ENCODE measurements at regions not wholly inside any gene's neighbourhood (a gene's known extent, or its start where the extent isn't known, plus 50 kb on each side); places are given as distances from the start of the nearest gene placed in this dataset.
"Not testable (repeated sequence)": the region's sequence is repeated elsewhere in the genome, so short reads cannot be mapped to it uniquely, and the experiment has no call there.

GRCh38 chr11:96779030-96779429 is 389.2 kb downstream of the JRKL start:
- DNase-seq (ENCODE audit: low read depth): no peak

DNA sequence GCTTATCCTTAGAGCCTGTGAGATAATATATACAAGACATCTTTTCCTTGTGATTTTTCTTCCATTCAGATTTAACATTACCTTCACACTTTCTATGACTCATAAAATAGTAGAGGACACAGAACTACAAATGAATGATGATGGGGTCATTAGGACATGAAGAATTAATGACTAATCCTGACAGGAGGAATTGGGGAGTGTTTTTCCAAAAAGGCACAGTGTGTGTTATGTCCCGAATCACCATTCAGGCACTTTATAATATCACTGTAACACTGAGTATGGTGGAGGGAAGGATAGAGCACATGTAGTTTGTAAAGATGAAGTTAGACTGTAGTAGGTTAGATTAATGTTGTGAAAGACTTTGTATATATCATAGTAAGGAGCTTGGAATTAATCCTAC is 391.3 kb downstream of the JRKL start:
- DNase-seq (ENCODE audit: low read depth): no peak

DNA sequence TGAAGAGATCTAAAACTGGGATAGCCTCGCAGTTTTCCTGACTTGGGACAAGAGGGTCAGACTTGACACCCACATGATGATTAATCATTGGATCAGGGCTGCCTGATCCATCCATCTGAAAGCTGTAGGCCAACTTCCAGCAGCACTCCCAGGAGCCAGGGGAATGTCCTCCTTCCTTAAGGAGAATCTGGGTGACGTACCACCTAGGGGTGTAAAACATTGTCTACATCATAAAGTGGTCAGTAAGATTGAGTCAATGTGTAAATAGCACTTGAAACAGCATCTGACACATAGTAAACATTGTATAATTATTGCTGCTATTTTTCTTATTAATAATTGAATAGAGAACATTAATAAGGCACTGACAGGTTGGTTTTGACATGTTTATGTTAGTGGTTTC is 392.8 kb downstream of the JRKL start:
- no peak for DNase-seq (ENCODE audit: low read depth)

- DNase-seq (ENCODE audit: low read depth): no peak
These were observed 393.5 kb downstream of the JRKL start for GRCh38 chr11:96783311-96783710.

- no peak for DNase-seq (ENCODE audit: low read depth)
These were observed 395.3 kb downstream of the JRKL start for GRCh38 chr11:96785073-96785472.

DNA sequence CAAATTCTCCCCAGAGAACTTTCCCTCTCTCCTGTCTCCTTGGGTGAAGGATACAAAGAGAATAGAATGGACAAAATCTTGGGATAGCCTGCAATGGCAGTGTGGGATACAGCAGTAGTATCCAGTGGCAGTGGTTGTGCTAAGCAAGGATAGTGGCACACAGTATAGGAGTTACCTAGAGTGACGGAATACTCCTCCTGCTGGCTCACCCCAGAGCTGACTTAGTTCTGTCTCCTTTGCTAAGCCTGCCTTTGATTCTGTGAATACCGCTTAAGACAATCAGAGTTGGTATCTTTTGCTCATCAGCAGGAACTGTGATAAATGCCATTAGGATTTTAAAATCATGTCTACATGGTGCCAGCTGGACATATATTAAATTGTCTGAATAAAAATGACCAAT is 404.3 kb downstream of the JRKL start:
- DNase-seq (ENCODE audit: low read depth): no peak

GRCh38 chr11:96798445-96798844 is 408.6 kb downstream of the JRKL start:
- no peak for DNase-seq (ENCODE audit: low read depth)

- no peak for DNase-seq (ENCODE audit: low read depth)
These were observed 425.4 kb downstream of the JRKL start for GRCh38 chr11:96815236-96815635.

GRCh38 chr11:96817482-96818399 is 427.9 kb downstream of the JRKL start:
- no peak for DNase-seq (ENCODE audit: low read depth)

- peak; percentile 4 for DNase-seq (ENCODE audit: low read depth)
These were observed 437.4 kb downstream of the JRKL start for GRCh38 chr11:96827164-96827563.

DNA sequence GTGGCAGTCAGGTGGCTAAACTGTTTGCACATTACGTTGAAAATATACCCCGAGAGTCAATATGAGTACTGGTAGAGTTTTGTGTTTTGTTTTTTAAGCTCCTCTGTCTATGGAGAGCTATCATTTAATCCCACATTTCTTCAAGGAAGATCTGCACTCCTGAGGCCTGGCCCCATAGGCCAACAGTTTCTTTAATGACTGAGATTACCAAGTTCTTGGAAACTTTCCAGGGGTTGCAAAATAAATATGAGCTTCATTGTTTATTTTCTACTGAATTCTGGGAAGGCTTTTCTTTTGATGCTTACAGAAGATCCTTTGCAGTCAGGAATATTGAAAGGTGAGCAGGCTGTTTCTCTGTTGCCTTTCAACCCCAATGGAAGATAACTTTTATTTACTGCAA is 452.0 kb downstream of the JRKL start:
- DNase-seq (ENCODE audit: low read depth): no peak

GRCh38 chr11:96842731-96843130 is 452.9 kb downstream of the JRKL start:
- no peak for DNase-seq (ENCODE audit: low read depth)

- no peak for DNase-seq (ENCODE audit: low read depth)
These were observed 464.6 kb downstream of the JRKL start for GRCh38 chr11:96854425-96854824.

DNA sequence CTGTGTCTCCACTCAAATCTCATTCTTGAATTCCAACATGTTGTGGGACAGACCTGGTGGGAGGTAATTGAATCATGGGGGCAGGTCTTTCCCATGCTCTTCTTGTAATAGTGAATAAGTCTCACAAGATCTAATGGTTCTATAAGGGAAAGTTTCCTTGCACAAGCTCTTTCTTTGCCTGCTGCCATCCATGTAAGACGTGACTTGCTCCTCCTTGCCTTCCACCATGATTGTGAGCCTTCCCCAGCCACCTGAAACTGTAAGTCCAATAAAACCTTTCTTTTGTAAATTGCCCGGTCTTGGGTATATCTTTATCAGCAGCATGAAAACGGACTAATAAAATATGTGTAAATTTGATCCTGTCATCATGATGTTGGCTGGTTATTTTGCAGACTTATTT is 471.9 kb downstream of the JRKL start:
- not testable (repeated sequence) for DNase-seq (ENCODE audit: low read depth)

- no peak for DNase-seq (ENCODE audit: low read depth)
These were observed 473.7 kb downstream of the JRKL start for GRCh38 chr11:96863520-96863919.

- DNase-seq (ENCODE audit: low read depth): no peak
These were observed 475.2 kb downstream of the JRKL start for GRCh38 chr11:96865020-96865419.

DNA sequence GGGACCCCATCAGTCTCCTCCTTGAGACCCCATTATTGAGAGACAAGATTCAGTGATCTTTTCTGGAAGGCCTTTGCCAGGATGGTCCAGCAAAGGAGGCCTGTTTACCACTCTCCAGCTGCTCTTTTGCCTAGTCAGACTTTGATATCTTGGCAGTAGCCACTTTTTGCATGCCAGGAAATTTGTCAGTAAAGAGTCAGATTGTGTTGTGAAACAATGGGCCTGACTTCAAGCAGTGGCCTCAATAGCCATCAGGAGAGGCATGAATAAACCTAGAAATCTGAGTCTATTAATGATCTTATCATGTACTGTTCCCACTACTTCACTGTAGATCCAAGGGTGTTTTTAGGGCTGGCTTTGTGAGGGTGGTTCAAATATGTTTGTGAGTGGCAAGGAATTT is 479.4 kb downstream of the JRKL start:
- DNase-seq (ENCODE audit: low read depth): no peak

GRCh38 chr11:96875712-96876111 is 485.9 kb downstream of the JRKL start:
- DNase-seq (ENCODE audit: low read depth): no peak

GRCh38 chr11:96878299-96879051 is 488.7 kb downstream of the JRKL start:
- DNase-seq (ENCODE audit: low read depth): no peak

DNA sequence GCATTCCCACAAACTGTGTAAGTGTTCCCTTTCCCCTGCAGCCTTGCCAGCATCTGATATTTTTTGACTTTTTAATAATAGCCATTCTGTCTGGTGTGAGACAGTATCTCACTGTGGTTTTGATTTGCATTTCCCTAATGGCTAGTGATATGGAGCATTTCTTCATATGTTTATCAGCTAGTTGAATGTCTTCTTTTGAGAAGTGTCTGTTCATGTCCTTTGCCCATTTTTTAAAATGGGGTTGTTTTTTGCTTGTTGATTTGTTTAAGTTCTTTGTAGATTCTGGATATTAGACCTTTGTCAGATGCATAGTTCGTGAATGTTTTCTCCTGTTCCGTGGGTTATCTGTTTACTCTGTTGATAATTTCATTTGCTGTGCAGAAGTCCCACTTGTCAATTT is 492.8 kb downstream of the JRKL start:
- not testable (repeated sequence) for DNase-seq (ENCODE audit: low read depth)

- no peak for DNase-seq (ENCODE audit: low read depth)
These were observed 495.6 kb downstream of the JRKL start for GRCh38 chr11:96885405-96885804.

GRCh38 chr11:96885912-96886311 is 496.1 kb downstream of the JRKL start:
- no peak for DNase-seq (ENCODE audit: low read depth)

- no peak for DNase-seq (ENCODE audit: low read depth)
These were observed 504.2 kb downstream of the JRKL start for GRCh38 chr11:96893988-96894387.
